K562 (cell line): ENCODE measurements at regions not wholly inside any gene's neighbourhood (a gene's known extent, or its start where the extent isn't known, plus 50 kb on each side); places are given as distances from the start of the nearest gene placed in this dataset.

Experiments
- BRF1 ChIP-seq: IDR thresholded peaks from 3 replicates; pipeline ENCODE4 v1.6.1; 2011; ENCODE audit warnings: borderline replicate concordance, mild to moderate bottlenecking; ENCODE audit not compliant: insufficient read length; ENCODE audit errors: extremely low read depth
- CBFA2T2 ChIP-seq: fragments of 450-650 bp; conservative IDR thresholded peaks from 2 replicates; pipeline ENCODE4 v1.6.1; 2017; ENCODE audit warnings: mild to moderate bottlenecking
- CSDE1 ChIP-seq, 2 experiments: fragments of 450-650 bp; IDR thresholded peaks; 2 replicates each; pipeline ENCODE4 v1.6.1; 2016; ENCODE audit warnings: mild to moderate bottlenecking in 1 of 2
- KHSRP ChIP-seq: fragments of 450-650 bp; IDR thresholded peaks from 2 replicates; pipeline ENCODE4 v1.6.1; 2017
- KLF1 ChIP-seq: fragments of 450-650 bp; IDR thresholded peaks from 2 replicates; pipeline ENCODE4 v1.6.1; 2016; ENCODE audit warnings: missing genetic modification characterization, missing compliant biosample characterization
- LARP7 ChIP-seq: fragments of 450-650 bp; IDR thresholded peaks from 2 replicates; pipeline ENCODE4 v1.6.1; 2016
- MTA1 ChIP-seq: fragments of 450-650 bp; IDR thresholded peaks from 2 replicates; pipeline ENCODE4 v1.6.1; 2017; ENCODE audit warnings: borderline replicate concordance
- MXI1 ChIP-seq: IDR thresholded peaks from 2 replicates; pipeline ENCODE4 v1.6.1; 2011; ENCODE audit warnings: low read depth, mild to moderate bottlenecking, improper control_type of control experiment, low read length
- MYNN ChIP-seq, 2 experiments: sonication (generic); formaldehyde crosslinking in 1 of 2; IDR thresholded peaks; 2 replicates each; pipeline versions ENCODE4 v1.5.0 to v1.6.1; 2016 to 2020; ENCODE audit warnings: antibody characterized with exemption in 1 of 2, missing genetic modification reagents in 1 of 2
- NCOA2 ChIP-seq, 2 experiments: fragments of 450-650 bp; IDR thresholded peaks; 2 replicates each; pipeline ENCODE4 v1.6.1; 2018; ENCODE audit warnings: mild to moderate bottlenecking in 2 of 2, moderate library complexity in 1 of 2; ENCODE audit not compliant: partially characterized antibody in 2 of 2
- RAD51 ChIP-seq: fragments of 450-650 bp; IDR thresholded peaks from 2 replicates; pipeline ENCODE4 v1.7.1; 2016; ENCODE audit warnings: low read depth, mild to moderate bottlenecking, borderline replicate concordance
- RBM34 ChIP-seq: fragments of 200-400 bp; formaldehyde crosslinking; IDR thresholded peaks from 2 replicates; pipeline ENCODE4 v1.6.1; 2018; ENCODE audit warnings: low read length, borderline replicate concordance; ENCODE audit not compliant: insufficient read depth
- SMAD2 ChIP-seq: fragments of 150-350 bp; IDR thresholded peaks from 2 replicates; pipeline ENCODE4 v1.6.1; 2014; ENCODE audit warnings: low read depth, mild to moderate bottlenecking, low read length
- SP1 ChIP-seq: sonication (generic); formaldehyde crosslinking; IDR thresholded peaks from 2 replicates; pipeline ENCODE4 v1.8.1; 2022; ENCODE audit warnings: mild to moderate bottlenecking, missing genetic modification reagents
- TAF7 ChIP-seq: fragments of 450-650 bp; IDR thresholded peaks from 2 replicates; pipeline ENCODE4 v1.6.1; 2016; ENCODE audit warnings: missing genetic modification characterization, missing compliant biosample characterization
- TCF7L2 ChIP-seq: fragments of 150-350 bp; IDR thresholded peaks from 2 replicates; pipeline ENCODE4 v1.6.1; 2016; ENCODE audit warnings: low read depth, mild to moderate bottlenecking, low read length, moderate library complexity
- TEAD4 ChIP-seq, 2 experiments: sonication (generic) in 1 of 2; formaldehyde crosslinking in 1 of 2; IDR thresholded peaks; 2 replicates each; pipeline versions ENCODE4 v1.6.1 to v1.8.0; 2012 to 2022; ENCODE audit warnings: borderline replicate concordance in 1 of 2, inconsistent platforms in 1 of 2, low read length in 1 of 2, mild to moderate bottlenecking in 1 of 2, missing genetic modification reagents in 1 of 2
- ZBTB8A ChIP-seq: fragments of 450-650 bp; IDR thresholded peaks from 2 replicates; pipeline ENCODE4 v1.6.1; 2018; ENCODE audit warnings: mild to moderate bottlenecking, moderate library complexity; ENCODE audit not compliant: partially characterized antibody
- ZNF174 ChIP-seq: fragments of 250-450 bp; sonication (Bioruptor Pico); IDR thresholded peaks from 2 replicates; pipeline ENCODE4 v1.4.0; 2020; ENCODE audit warnings: mild to moderate bottlenecking
- ZNF449 ChIP-seq: fragments of 250-450 bp; sonication (Bioruptor Pico); IDR thresholded peaks from 2 replicates; pipeline ENCODE4 v1.8.0; 2022; ENCODE audit warnings: moderate library complexity, mild to moderate bottlenecking, inconsistent platforms
- TF ChIP-seq, protein P1 (sequence below): IDR thresholded peaks from 2 replicates; pipeline ENCODE4 v1.6.1; 2011; ENCODE audit not compliant: insufficient read length; ENCODE audit errors: extremely low read depth
- TF ChIP-seq, protein P2 (sequence below): fragments of 200-400 bp; formaldehyde crosslinking; IDR thresholded peaks from 2 replicates; pipeline ENCODE4 v1.6.1; 2017; ENCODE audit warnings: mild to moderate bottlenecking, low read depth, low read length, moderate library complexity
- TF ChIP-seq, protein P3 (sequence below): fragments of 450-650 bp; conservative IDR thresholded peaks from 2 replicates; pipeline ENCODE4 v1.6.1; 2016; ENCODE audit warnings: missing genetic modification characterization, low read depth, mild to moderate bottlenecking, missing compliant biosample characterization, moderate library complexity
- TF ChIP-seq, protein P4 (sequence below): fragments of 450-650 bp; IDR thresholded peaks from 2 replicates; pipeline ENCODE4 v1.6.1; 2018; ENCODE audit warnings: mild to moderate bottlenecking, low read depth; ENCODE audit not compliant: partially characterized antibody

- TF ChIP-seq, protein P1, sequence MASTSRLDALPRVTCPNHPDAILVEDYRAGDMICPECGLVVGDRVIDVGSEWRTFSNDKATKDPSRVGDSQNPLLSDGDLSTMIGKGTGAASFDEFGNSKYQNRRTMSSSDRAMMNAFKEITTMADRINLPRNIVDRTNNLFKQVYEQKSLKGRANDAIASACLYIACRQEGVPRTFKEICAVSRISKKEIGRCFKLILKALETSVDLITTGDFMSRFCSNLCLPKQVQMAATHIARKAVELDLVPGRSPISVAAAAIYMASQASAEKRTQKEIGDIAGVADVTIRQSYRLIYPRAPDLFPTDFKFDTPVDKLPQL = no peak
- TF ChIP-seq, protein P2, sequence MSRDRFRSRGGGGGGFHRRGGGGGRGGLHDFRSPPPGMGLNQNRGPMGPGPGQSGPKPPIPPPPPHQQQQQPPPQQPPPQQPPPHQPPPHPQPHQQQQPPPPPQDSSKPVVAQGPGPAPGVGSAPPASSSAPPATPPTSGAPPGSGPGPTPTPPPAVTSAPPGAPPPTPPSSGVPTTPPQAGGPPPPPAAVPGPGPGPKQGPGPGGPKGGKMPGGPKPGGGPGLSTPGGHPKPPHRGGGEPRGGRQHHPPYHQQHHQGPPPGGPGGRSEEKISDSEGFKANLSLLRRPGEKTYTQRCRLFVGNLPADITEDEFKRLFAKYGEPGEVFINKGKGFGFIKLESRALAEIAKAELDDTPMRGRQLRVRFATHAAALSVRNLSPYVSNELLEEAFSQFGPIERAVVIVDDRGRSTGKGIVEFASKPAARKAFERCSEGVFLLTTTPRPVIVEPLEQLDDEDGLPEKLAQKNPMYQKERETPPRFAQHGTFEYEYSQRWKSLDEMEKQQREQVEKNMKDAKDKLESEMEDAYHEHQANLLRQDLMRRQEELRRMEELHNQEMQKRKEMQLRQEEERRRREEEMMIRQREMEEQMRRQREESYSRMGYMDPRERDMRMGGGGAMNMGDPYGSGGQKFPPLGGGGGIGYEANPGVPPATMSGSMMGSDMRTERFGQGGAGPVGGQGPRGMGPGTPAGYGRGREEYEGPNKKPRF = no peak
- no peak for TF ChIP-seq NCOA2 (IDR thresholded peaks at IDR 0.05; ENCODE audit: partially characterized antibody in 2 of 2)
- no peak for TF ChIP-seq CSDE1 (IDR thresholded peaks at IDR 0.05)
- TF ChIP-seq KHSRP = no peak
- 0 out of 2 replicates have a peak, but pooled peaks have one; percentile 22 for TF ChIP-seq TEAD4 (IDR thresholded peaks at IDR 0.05; ENCODE audit: low read length)
- TF ChIP-seq TEAD4 (CRISPR knock-in tag; IDR thresholded peaks at IDR 0.05; ENCODE audit: borderline replicate concordance) = no peak
- no peak for TF ChIP-seq KLF1 (tag)
- TF ChIP-seq, protein P3, sequence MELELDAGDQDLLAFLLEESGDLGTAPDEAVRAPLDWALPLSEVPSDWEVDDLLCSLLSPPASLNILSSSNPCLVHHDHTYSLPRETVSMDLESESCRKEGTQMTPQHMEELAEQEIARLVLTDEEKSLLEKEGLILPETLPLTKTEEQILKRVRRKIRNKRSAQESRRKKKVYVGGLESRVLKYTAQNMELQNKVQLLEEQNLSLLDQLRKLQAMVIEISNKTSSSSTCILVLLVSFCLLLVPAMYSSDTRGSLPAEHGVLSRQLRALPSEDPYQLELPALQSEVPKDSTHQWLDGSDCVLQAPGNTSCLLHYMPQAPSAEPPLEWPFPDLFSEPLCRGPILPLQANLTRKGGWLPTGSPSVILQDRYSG (tag) = no peak
- TF ChIP-seq TCF7L2 = no peak
- TF ChIP-seq LARP7 = no peak
- TF ChIP-seq MXI1 = no peak
- TF ChIP-seq RAD51 = no peak
- TF ChIP-seq ZBTB8A = no peak
- peak; percentile 19; the same call in 1 of the 2 replicates for TF ChIP-seq CBFA2T2
- TF ChIP-seq SMAD2 = no peak
- TF ChIP-seq TAF7 (tag) = no peak
- no peak for TF ChIP-seq BRF1
- no peak for TF ChIP-seq RBM34
- no peak for TF ChIP-seq SP1 (CRISPR knock-in tag)
- TF ChIP-seq MTA1 = no peak
- TF ChIP-seq, protein P4, sequence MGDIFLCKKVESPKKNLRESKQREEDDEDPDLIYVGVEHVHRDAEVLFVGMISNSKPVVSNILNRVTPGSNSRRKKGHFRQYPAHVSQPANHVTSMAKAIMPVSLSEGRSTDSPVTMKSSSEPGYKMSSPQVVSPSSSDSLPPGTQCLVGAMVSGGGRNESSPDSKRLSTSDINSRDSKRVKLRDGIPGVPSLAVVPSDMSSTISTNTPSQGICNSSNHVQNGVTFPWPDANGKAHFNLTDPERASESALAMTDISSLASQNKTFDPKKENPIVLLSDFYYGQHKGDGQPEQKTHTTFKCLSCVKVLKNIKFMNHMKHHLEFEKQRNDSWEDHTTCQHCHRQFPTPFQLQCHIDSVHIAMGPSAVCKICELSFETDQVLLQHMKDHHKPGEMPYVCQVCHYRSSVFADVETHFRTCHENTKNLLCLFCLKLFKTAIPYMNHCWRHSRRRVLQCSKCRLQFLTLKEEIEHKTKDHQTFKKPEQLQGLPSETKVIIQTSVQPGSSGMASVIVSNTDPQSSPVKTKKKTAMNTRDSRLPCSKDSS = no peak
- TF ChIP-seq ZNF449 (CRISPR knock-in tag) = no peak
- TF ChIP-seq ZNF174 (CRISPR knock-in tag) = no peak
- no peak for TF ChIP-seq MYNN (IDR thresholded peaks at IDR 0.05)
- TF ChIP-seq MYNN (CRISPR knock-in tag; IDR thresholded peaks at IDR 0.05) = no peak
These were observed 212.2 kb upstream of the GPR149 start (continued) for GRCh38 chr3:154642145-154642544.
